Esophagus squamous epithelium (tissue), 5 donors: ENCODE measurements at regions not wholly inside any gene's neighbourhood (a gene's known extent, or its start where the extent isn't known, plus 50 kb on each side); places are given as distances from the start of the nearest gene placed in this dataset.

ENCODE experiments used
- DNase-seq: peaks from one replicate; lab custom pipeline; 2025; lab: John Stamatoyannopoulos, UW
- H3K27ac ChIP-seq, 4 donors: fragments of 200-600 bp; sonication (generic); one replicate each; pipeline ENCODE4 v1.5.1; 2016 to 2019; ENCODE audit warnings: mild to moderate bottlenecking in 1 of 4
- H3K27me3 ChIP-seq, 4 donors: fragments of 200-600 bp; sonication (generic); 1 replicate in 3 of 4; 2 replicates in 1 of 4; pipeline versions ENCODE4 v1.5.1 to v1.6.0; 2017 to 2021; ENCODE audit warnings: antibody characterized with exemption in 1 of 4
- H3K36me3 ChIP-seq, 3 donors: fragments of 200-600 bp; sonication (generic); one replicate each; pipeline ENCODE4 v1.5.1; 2016 to 2019
- H3K4me1 ChIP-seq, 3 donors: fragments of 200-600 bp; sonication (generic); one replicate each; pipeline ENCODE4 v1.5.1; 2017 to 2019
- H3K4me3 ChIP-seq, 4 donors: fragments of 200-600 bp; sonication (generic); 1 replicate in 3 of 4; 2 replicates in 1 of 4; pipeline ENCODE4 v1.5.1; 2016 to 2019; ENCODE audit warnings: mild to moderate bottlenecking in 2 of 4, moderate library complexity in 1 of 4
- H3K9me3 ChIP-seq, 3 donors: fragments of 200-600 bp; sonication (generic); one replicate each; pipeline ENCODE4 v1.5.1; 2016 to 2019
- CTCF ChIP-seq, 6 experiments: fragments of 450-650 bp in 4 of 6; fragments of 200-600 bp in 2 of 6; sonication (generic) in 2 of 6; IDR thresholded peaks; one replicate each; pipeline ENCODE4 v1.5.1; 2016 to 2019; ENCODE audit warnings: antibody characterized with exemption in 6 of 6, mild to moderate bottlenecking in 4 of 6, moderate library complexity in 4 of 6
- POLR2A ChIP-seq, 4 donors: fragments of 450-650 bp; IDR thresholded peaks; one replicate each; pipeline ENCODE4 v1.6.1; 2017; ENCODE audit warnings: antibody characterized with exemption in 4 of 4, mild to moderate bottlenecking in 4 of 4, moderate library complexity in 3 of 4
- WGBS, 2 donors: methylation state at CpG; one replicate each; pipeline ENCODE4 v1.1.5; 2018; 5-methylcytosine and 5-hydroxymethylcytosine counted together
- intact Hi-C: fragments of 100-400 bp; cut with DNase I; formaldehyde crosslinking; loops from one replicate; pipeline ENCODE4 v1.15.0; 2022
- donor health status: DM: yes; HTN: yes; CAD: no.

DNA sequence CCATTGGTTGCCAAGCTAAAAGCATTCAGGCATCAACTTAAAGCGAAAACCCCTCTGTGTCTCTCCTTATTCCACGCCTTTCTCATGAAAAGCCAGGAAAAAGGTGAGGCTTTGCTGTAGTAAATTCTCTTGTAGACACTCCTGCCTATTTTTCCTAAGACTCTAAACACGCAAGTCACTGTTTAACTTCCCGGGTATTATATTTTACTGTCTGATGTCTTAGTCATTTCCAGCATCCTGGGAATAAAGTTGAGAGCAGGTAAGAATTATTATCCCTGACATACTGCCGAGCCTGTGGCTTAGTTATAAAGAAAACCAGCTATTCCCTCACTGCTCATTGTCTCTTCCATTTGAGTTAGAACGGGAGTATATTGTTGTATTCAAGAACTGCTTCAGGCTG is 112.4 kb upstream of the GATA6 start:
- no peaks in the 10 kb centered on the region for H3K27me3 ChIP-seq
- intact Hi-C loops = no loop called here
- H3K4me1 ChIP-seq = no peaks in the 10 kb centered on the region
- DNase-seq = no peak
- H3K9me3 ChIP-seq = no peaks in the 10 kb centered on the region
- H3K4me3 ChIP-seq = no peak overlapping the region
- H3K36me3 ChIP-seq = no peaks in the 10 kb centered on the region
- no peak overlapping the region for H3K27ac ChIP-seq
- WGBS, 2 donors = 64 to 71% methylated on average over 6 of the region's 6 CpGs
- TF ChIP-seq POLR2A (IDR thresholded peaks at IDR 0.05) (no peak), CTCF (IDR thresholded peaks at IDR 0.05) (no peak)

GRCh38 chr18:22057908-22058527 is 111.4 kb upstream of the GATA6 start:
- TF ChIP-seq CTCF (IDR thresholded peaks at IDR 0.05) (no peak), POLR2A (IDR thresholded peaks at IDR 0.05) (no peak)
- no peak overlapping the region for H3K4me3 ChIP-seq
- intact Hi-C loops = no loop called here
- no peak overlapping the region for H3K27ac ChIP-seq
- 63 to 75% methylated on average over 5 of the region's 5 CpGs for WGBS, 2 donors
- no peaks in the 10 kb centered on the region for H3K36me3 ChIP-seq
- H3K27me3 ChIP-seq = no peaks in the 10 kb centered on the region
- H3K4me1 ChIP-seq = no peaks in the 10 kb centered on the region
- H3K9me3 ChIP-seq = no peaks in the 10 kb centered on the region
- DNase-seq = no peak

GRCh38 chr18:22060361-22060760 is 109.0 kb upstream of the GATA6 start:
- Histone ChIP-seq H3K9me3 (no peaks in the 10 kb centered on the region), H3K27ac (no peak overlapping the region), H3K4me3 (no peak overlapping the region), H3K36me3 (no peaks in the 10 kb centered on the region), H3K4me1 (no peaks in the 10 kb centered on the region), H3K27me3 (no peaks in the 10 kb centered on the region)
- no peak for DNase-seq
- intact Hi-C loops = no loop called here
- 63 to 68% methylated on average over 2 of the region's 2 CpGs for WGBS, 2 donors
- TF ChIP-seq POLR2A (IDR thresholded peaks at IDR 0.05) (no peak), CTCF (IDR thresholded peaks at IDR 0.05) (no peak)

DNA sequence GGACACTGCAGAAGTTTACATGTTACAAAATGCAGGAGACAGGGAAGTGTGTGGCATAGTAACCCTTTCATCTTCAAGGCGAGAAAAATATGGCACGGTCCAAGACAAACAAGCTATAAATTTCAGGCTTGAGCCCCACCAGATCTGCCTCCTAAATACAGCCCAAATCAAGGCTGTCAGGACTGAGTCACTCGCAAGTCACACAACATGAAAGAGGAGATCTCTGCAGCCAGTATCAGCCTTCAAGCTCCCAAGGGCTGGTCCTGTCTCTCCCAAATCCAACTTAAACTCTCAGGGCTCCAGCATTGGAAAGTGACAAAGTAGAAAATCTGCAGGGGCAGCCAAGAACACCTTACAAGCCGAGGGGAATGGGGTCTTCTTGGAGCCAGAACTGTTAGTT is 106.3 kb upstream of the GATA6 start:
- no peak for TF ChIP-seq POLR2A (IDR thresholded peaks at IDR 0.05)
- WGBS, 2 donors = 69 to 75% methylated on average over 4 of the region's 4 CpGs
- DNase-seq = no peak
- Histone ChIP-seq H3K4me3 (no peak overlapping the region), H3K4me1 (no peaks in the 10 kb centered on the region), H3K27ac (no peak overlapping the region), H3K27me3 (no peaks in the 10 kb centered on the region), H3K36me3 (no peaks in the 10 kb centered on the region), H3K9me3 (no peaks in the 10 kb centered on the region)
- intact Hi-C loops = no loop called here

DNA sequence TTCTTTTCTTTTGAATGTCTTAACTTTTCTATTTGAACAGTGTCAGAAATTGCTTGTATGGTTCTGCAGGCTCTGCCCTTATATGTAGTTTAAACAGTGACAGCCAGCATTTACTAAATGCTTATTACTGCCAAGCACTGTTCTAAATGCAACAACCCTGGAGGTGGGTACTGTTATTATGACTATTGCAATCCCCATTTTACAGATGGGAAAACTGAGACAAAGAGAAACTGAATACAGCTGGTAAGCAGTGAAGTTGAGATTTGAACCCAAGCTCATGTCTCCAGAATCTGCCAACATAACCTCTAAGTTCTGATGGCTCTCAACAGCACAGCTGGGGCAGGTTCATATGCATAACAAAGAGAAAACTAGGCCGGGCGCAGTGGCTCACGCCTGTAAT is 105.7 kb upstream of the GATA6 start:
- Histone ChIP-seq H3K27ac (no peak overlapping the region), H3K4me3 (no peak overlapping the region), H3K36me3 (no peaks in the 10 kb centered on the region), H3K4me1 (no peaks in the 10 kb centered on the region), H3K27me3 (no peaks in the 10 kb centered on the region), H3K9me3 (no peaks in the 10 kb centered on the region)
- no peak for DNase-seq
- intact Hi-C loops = no loop called here
- TF ChIP-seq POLR2A (IDR thresholded peaks at IDR 0.05) (no peak), CTCF (IDR thresholded peaks at IDR 0.05) (no peak)
- WGBS, 2 donors = 87% methylated on average over 3 of the region's 3 CpGs

GRCh38 chr18:22064581-22064980 is 104.8 kb upstream of the GATA6 start:
- no peaks in the 10 kb centered on the region for H3K9me3 ChIP-seq
- no peak for DNase-seq

More at GRCh38 chr18:22064581-22064980, 104.8 kb upstream of the GATA6 start:
- H3K36me3 ChIP-seq = no peaks in the 10 kb centered on the region
- H3K4me3 ChIP-seq = no peak overlapping the region
- intact Hi-C loops = no loop called here
- TF ChIP-seq POLR2A (IDR thresholded peaks at IDR 0.05) (no peak), CTCF (IDR thresholded peaks at IDR 0.05) (no peak)
- WGBS, 2 donors = 56 to 66% methylated on average over 3 to 7 of the region's 7 CpGs
- no peak overlapping the region for H3K27ac ChIP-seq
- no peaks in the 10 kb centered on the region for H3K4me1 ChIP-seq
- no peaks in the 10 kb centered on the region for H3K27me3 ChIP-seq
